22Rv1 (cell line): ENCODE measurements at regions not wholly inside any gene's neighbourhood (a gene's known extent, or its start where the extent isn't known, plus 50 kb on each side); places are given as distances from the start of the nearest gene placed in this dataset.

Experiments
- CTCF ChIP-seq: fragments of 450-650 bp; IDR thresholded peaks from 2 replicates; pipeline ENCODE4 v1.5.1; 2017; ENCODE audit warnings: mild to moderate bottlenecking
- ZFX ChIP-seq: fragments of 450-650 bp; IDR thresholded peaks from 2 replicates; pipeline ENCODE4 v1.6.1; 2017; ENCODE audit warnings: antibody characterized with exemption, borderline replicate concordance

GRCh38 chr13:80010846-80011245 lies 330.1 kb downstream of the SPRY2 start:
- no peak for TF ChIP-seq CTCF
- TF ChIP-seq ZFX: no peak
